HEK293 (cell line): ENCODE measurements at regions not wholly inside any gene's neighbourhood (a gene's known extent, or its start where the extent isn't known, plus 50 kb on each side); places are given as distances from the start of the nearest gene placed in this dataset.

Experiments used
- CTCF ChIA-PET: fragments of 350-600 bp; formaldehyde crosslinking; extraction: SDS; loops from one replicate; lab custom pipeline; 2021; ENCODE audit warnings: antibody characterized with exemption; lab: Yijun Ruan, JAX
- POLR2A ChIA-PET: fragments of 300-600 bp; formaldehyde crosslinking; extraction: SDS; loops from one replicate; lab custom pipeline; 2020; ENCODE audit warnings: antibody characterized with exemption, inconsistent platforms; lab: Yijun Ruan, JAX
- H3K27ac ChIP-seq: fragments of 200-500 bp; sonication (Bioruptor generic); 2 replicates; pipeline ENCODE4 v1.5.1; 2014; ENCODE audit warnings: low read depth, low read length, control low read depth, inconsistent platforms; ENCODE audit errors: extremely low read depth
- H3K36me3 ChIP-seq, 2 experiments: fragments of 200-500 bp in 1 of 2; sonication (Bioruptor generic) in 1 of 2; 1 replicate in 1 of 2; 2 replicates in 1 of 2; pipeline ENCODE4 v1.5.1; 2014 to 2017; ENCODE audit warnings: inconsistent platforms in 2 of 2, low read length in 2 of 2; ENCODE audit not compliant: control insufficient read depth in 2 of 2, insufficient read depth in 1 of 2
- H3K4me1 ChIP-seq: fragments of 200-500 bp; sonication (Bioruptor generic); 2 replicates; pipeline ENCODE4 v1.5.1; 2014; ENCODE audit warnings: mild to moderate bottlenecking, low read length, inconsistent platforms; ENCODE audit not compliant: control insufficient read depth, insufficient read depth
- H3K4me3 ChIP-seq: 2 replicates; pipeline ENCODE4 v1.5.1; 2011; ENCODE audit warnings: low read depth, mild to moderate bottlenecking, control low read depth, low read length, moderate library complexity
- H3K9me3 ChIP-seq: fragments of 200-500 bp; sonication (Bioruptor generic); 2 replicates; pipeline ENCODE4 v1.5.1; 2014; ENCODE audit warnings: low read depth, low read length, inconsistent platforms; ENCODE audit not compliant: control insufficient read depth, insufficient read depth
- BCL6B ChIP-seq: fragments of 450-650 bp; formaldehyde crosslinking; IDR thresholded peaks from 2 replicates; pipeline ENCODE4 v1.5.1; 2017; ENCODE audit warnings: missing biosample characterization, missing genetic modification characterization
- KLF10 ChIP-seq: fragments of 450-650 bp; IDR thresholded peaks from 2 replicates; pipeline ENCODE4 v1.5.1; 2018; ENCODE audit warnings: missing biosample characterization, mild to moderate bottlenecking, missing genetic modification characterization
- KLF17 ChIP-seq: fragments of 450-650 bp; formaldehyde crosslinking; IDR thresholded peaks from 2 replicates; pipeline ENCODE4 v1.5.1; 2016; ENCODE audit warnings: missing biosample characterization, missing genetic modification characterization
- MEIS1 ChIP-seq: sonication (generic); formaldehyde crosslinking; IDR thresholded peaks from 2 replicates; pipeline ENCODE4 v1.8.1; 2022; ENCODE audit warnings: missing genetic modification reagents, mild to moderate bottlenecking, borderline replicate concordance
- PRDM1 ChIP-seq: fragments of 450-650 bp; formaldehyde crosslinking; IDR thresholded peaks from 2 replicates; pipeline ENCODE4; 2016; ENCODE audit warnings: missing biosample characterization, missing genetic modification characterization
- SALL2 ChIP-seq: fragments of 450-650 bp; formaldehyde crosslinking; IDR thresholded peaks from 2 replicates; pipeline ENCODE4 v1.5.0; 2017; ENCODE audit warnings: missing biosample characterization, mild to moderate bottlenecking, missing genetic modification characterization, borderline replicate concordance
- YY2 ChIP-seq: fragments of 450-650 bp; formaldehyde crosslinking; IDR thresholded peaks from 2 replicates; pipeline ENCODE4 v1.5.1; 2016; ENCODE audit warnings: missing biosample characterization, missing genetic modification characterization
- ZBTB1 ChIP-seq: fragments of 450-650 bp; formaldehyde crosslinking; IDR thresholded peaks from 2 replicates; pipeline ENCODE4 v1.5.1; 2016; ENCODE audit warnings: missing biosample characterization, missing genetic modification characterization
- ZBTB10 ChIP-seq: fragments of 450-650 bp; formaldehyde crosslinking; IDR thresholded peaks from 2 replicates; pipeline ENCODE4 v1.5.1; 2016; ENCODE audit warnings: missing biosample characterization, missing genetic modification characterization
- ZBTB44 ChIP-seq: fragments of 450-650 bp; IDR thresholded peaks from 2 replicates; pipeline ENCODE4 v1.5.1; 2018; ENCODE audit warnings: missing biosample characterization, mild to moderate bottlenecking, missing genetic modification characterization
- ZNF302 ChIP-seq: fragments of 450-650 bp; formaldehyde crosslinking; IDR thresholded peaks from 2 replicates; pipeline ENCODE4 v1.5.1; 2016; ENCODE audit warnings: missing biosample characterization, missing genetic modification characterization, low read depth
- ZNF398 ChIP-seq: fragments of 450-650 bp; formaldehyde crosslinking; IDR thresholded peaks from 2 replicates; pipeline ENCODE4 v1.5.1; 2017; ENCODE audit warnings: missing biosample characterization, missing genetic modification characterization
- ZNF548 ChIP-seq: fragments of 450-650 bp; formaldehyde crosslinking; IDR thresholded peaks from 2 replicates; pipeline ENCODE4 v1.5.1; 2016; ENCODE audit warnings: missing biosample characterization, missing genetic modification characterization
- ZNF571 ChIP-seq: fragments of 450-650 bp; formaldehyde crosslinking; IDR thresholded peaks from 2 replicates; pipeline ENCODE4 v1.5.0; 2017; ENCODE audit warnings: missing biosample characterization, missing genetic modification characterization
- ZNF792 ChIP-seq: fragments of 450-650 bp; formaldehyde crosslinking; IDR thresholded peaks from 2 replicates; pipeline ENCODE4 v1.5.1; 2016; ENCODE audit warnings: missing biosample characterization, missing genetic modification characterization
- ZNF830 ChIP-seq: fragments of 450-650 bp; IDR thresholded peaks from 2 replicates; pipeline ENCODE4 v1.5.0; 2018; ENCODE audit warnings: missing biosample characterization, missing genetic modification characterization, low read depth, mild to moderate bottlenecking, moderate library complexity
- ZXDB ChIP-seq: fragments of 450-650 bp; formaldehyde crosslinking; IDR thresholded peaks from 2 replicates; pipeline ENCODE4 v1.5.1; 2016; ENCODE audit warnings: missing biosample characterization, missing genetic modification characterization

GRCh38 chr18:57951999-57952774, 91.8 kb upstream of the NEDD4L start:
- POLR2A ChIA-PET, result no interaction called here

GRCh38 chr18:57951117-57951796, 92.8 kb upstream of the NEDD4L start:
- CTCF ChIA-PET, result interaction anchor here (0.7 to 1.7 kb wide), 5 partner anchors 39 to 185 kb away, joined by 3 to 5 read pairs (median 4); partner anchors contain the start of gene NEDD4L
- TF ChIP-seq ZBTB1 (tag by site-specific recombination) (no peak), YY2 (tag by site-specific recombination) (no peak), ZBTB10 (tag by site-specific recombination) (no peak), ZNF571 (tag by site-specific recombination) (no peak), SALL2 (tag by site-specific recombination) (no peak), ZXDB (tag by site-specific recombination) (no peak), ZBTB44 (tag by site-specific recombination) (no peak), ZNF398 (tag by site-specific recombination) (no peak), KLF10 (tag by site-specific recombination) (no peak), KLF17 (tag by site-specific recombination) (no peak), ZNF548 (no peak), BCL6B (tag by site-specific recombination) (no peak), PRDM1 (tag by site-specific recombination) (no peak), ZNF830 (no peak), ZNF792 (tag by site-specific recombination) (no peak), MEIS1 (CRISPR knock-in tag) (no peak)

More at GRCh38 chr18:57951999-57952774, 91.8 kb upstream of the NEDD4L start:
- no peak overlapping the region for H3K4me3 ChIP-seq
- H3K9me3 ChIP-seq, result no peaks in the 10 kb centered on the region
- H3K36me3 ChIP-seq, result no peaks in the 10 kb centered on the region
- H3K4me1 ChIP-seq, result 0 out of 2 replicates have a peak, but pooled peaks cover 5% of the 10 kb centered on the region
- no peak overlapping the region for H3K27ac ChIP-seq
- CTCF ChIA-PET, result interaction anchor here (0.6 to 1.7 kb wide), 4 partner anchors 10 to 184 kb away, joined by 3 to 5 read pairs (median 4); partner anchors contain the start of gene NEDD4L
- no peak for TF ChIP-seq ZNF302 (tag by site-specific recombination)

More at GRCh38 chr18:57951117-57951796, 92.8 kb upstream of the NEDD4L start:
- Histone ChIP-seq H3K9me3 (no peaks in the 10 kb centered on the region), H3K4me3 (no peak overlapping the region), H3K27ac (no peak overlapping the region), H3K4me1 (no peaks in the 10 kb centered on the region), H3K36me3 (no peaks in the 10 kb centered on the region)
- POLR2A ChIA-PET, result no interaction called here
